Stimulated activated naive B cell treated with anti-CD40 and anti-IgM and Interleukin-4, amounts not matched to agents 10 μg/mL and 1 μg/mL and 100 μg/mL, for 72 hours (primary cell): ENCODE measurements at regions not wholly inside any gene's neighbourhood (a gene's known extent, or its start where the extent isn't known, plus 50 kb on each side); places are given as distances from the start of the nearest gene placed in this dataset.
"Not testable (repeated sequence)": the region's sequence is repeated elsewhere in the genome, so short reads cannot be mapped to it uniquely, and the experiment has no call there.

ENCODE experiments used
- ATAC-seq, 2 donors: fragments of 150-1000 bp; cut with Tn5 transposase; replicated peaks; 2 replicates each; pipeline ENCODE4 v1.10.0; 2021; ENCODE audit warnings: moderate library complexity in 1 of 2
- DNase-seq: peaks from one replicate; pipeline ENCODE4 v3.0.0; 2021
- H3K27ac Mint-ChIP-seq: one replicate; pipeline ENCODE4 v1.8.0; 2022; ENCODE audit warnings: mild to moderate bottlenecking, mixed read lengths
- H3K27me3 Mint-ChIP-seq, 2 donors: one replicate each; pipeline ENCODE4 v1.8.0; 2022; ENCODE audit warnings: mixed read lengths in 2 of 2
- H3K36me3 Mint-ChIP-seq, 2 donors: one replicate each; pipeline ENCODE4 v1.8.0; 2022; ENCODE audit warnings: mixed read lengths in 2 of 2, mild to moderate bottlenecking in 1 of 2
- H3K4me1 Mint-ChIP-seq, 2 donors: one replicate each; pipeline ENCODE4 v1.8.0; 2022; ENCODE audit warnings: mixed read lengths in 2 of 2, mild to moderate bottlenecking in 1 of 2
- H3K4me3 Mint-ChIP-seq, 2 donors: one replicate each; pipeline ENCODE4 v1.8.0; 2022; ENCODE audit warnings: mild to moderate bottlenecking in 2 of 2, mixed read lengths in 2 of 2, moderate library complexity in 1 of 2
- H3K9me3 Mint-ChIP-seq, 2 donors: one replicate each; pipeline ENCODE4 v1.8.0; 2022; ENCODE audit warnings: mixed read lengths in 2 of 2, mild to moderate bottlenecking in 1 of 2

DNA sequence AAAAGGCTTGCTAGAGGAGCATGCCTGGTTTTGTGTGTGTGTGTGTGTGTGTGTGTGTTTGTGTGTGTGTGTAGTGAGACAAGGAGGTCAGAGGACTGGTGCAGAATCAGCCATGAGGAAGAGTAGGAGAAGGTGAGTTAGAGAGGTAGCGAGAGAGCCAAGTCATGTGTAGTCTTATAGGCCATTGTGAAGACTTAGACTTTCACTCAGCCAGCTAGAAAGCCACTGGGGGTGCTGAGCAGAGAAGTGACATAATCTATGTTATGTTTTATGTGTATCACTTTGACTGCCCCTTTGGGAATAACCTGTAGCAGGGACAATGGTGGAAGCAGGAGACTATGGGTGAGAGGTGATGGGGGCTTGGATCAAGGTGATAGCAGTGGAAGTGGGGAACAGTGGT lies 180.5 kb upstream of the CLINT1 start:
- DNase-seq (no peak), ATAC-seq (peak in 1 of 2 donors; percentile 16)
- Mint-ChIP-seq H3K4me1 (peaks cover 7 to 14% of the 10 kb centered on the region in 2 donors), H3K27me3 (peaks cover 0 to 6% of the 10 kb centered on the region in 2 donors), H3K4me3 (no peak overlapping the region), H3K27ac (no peak overlapping the region), H3K9me3 (peaks cover 13 to 15% of the 10 kb centered on the region in 2 donors), H3K36me3 (peaks cover 7 to 9% of the 10 kb centered on the region in 2 donors)

GRCh38 chr5:158036983-158037595 lies 178.1 kb upstream of the CLINT1 start:
- not testable (repeated sequence) for DNase-seq, ATAC-seq, H3K36me3 Mint-ChIP-seq, H3K27me3 Mint-ChIP-seq, H3K4me3 Mint-ChIP-seq, H3K27ac Mint-ChIP-seq
- peaks cover 11 to 16% of the 10 kb centered on the region in 2 donors for H3K9me3 Mint-ChIP-seq
- H3K4me1 Mint-ChIP-seq = peaks cover 7 to 14% of the 10 kb centered on the region in 2 donors

DNA sequence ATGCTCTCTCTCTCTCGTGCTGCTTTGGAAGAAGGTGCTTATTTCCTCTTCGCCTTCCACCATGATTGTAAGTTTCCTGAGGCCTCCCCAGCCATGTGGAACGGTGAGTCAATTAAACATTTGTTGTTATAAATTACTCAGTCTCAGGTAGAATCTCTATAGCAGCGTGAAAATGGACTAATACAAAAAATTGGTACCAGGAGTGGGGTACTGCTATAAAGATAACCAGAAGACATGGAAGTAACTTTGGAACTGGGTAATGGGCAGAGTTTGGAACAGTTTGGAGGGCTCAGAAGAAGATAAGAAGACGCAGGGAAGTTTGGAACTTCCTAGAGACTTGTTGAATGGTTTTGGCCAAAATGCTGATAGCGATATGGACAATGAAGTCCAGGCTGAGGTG lies 175.6 kb upstream of the CLINT1 start:
- not testable (repeated sequence) for H3K4me3 Mint-ChIP-seq, H3K36me3 Mint-ChIP-seq, H3K4me1 Mint-ChIP-seq, ATAC-seq, DNase-seq
- H3K27ac Mint-ChIP-seq = peak overlapping the region; percentile 10
- peaks cover 0 to 15% of the 10 kb centered on the region in 2 donors for H3K27me3 Mint-ChIP-seq
- H3K9me3 Mint-ChIP-seq = peaks cover 11 to 16% of the 10 kb centered on the region in 2 donors

DNA sequence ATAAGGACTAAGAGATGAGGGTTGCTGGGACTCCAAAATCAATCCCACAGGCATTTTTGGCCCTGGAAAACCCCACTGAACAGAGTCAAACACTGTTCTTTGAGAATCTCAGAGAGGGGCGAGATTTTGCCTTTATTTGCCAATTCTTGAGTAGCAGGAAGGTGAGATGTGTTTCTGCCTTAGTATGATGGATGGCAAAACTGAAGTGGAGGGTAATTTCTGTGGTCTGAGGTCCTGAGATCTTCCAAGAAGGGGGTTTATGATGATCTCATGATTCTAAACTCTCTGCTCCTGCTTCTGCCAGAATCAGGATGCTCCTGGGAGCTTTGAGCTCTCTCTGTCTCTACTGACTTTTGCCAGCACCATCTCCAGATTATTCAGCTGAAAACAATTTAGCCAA lies 174.8 kb upstream of the CLINT1 start:
- H3K4me3 Mint-ChIP-seq = no peak overlapping the region
- H3K27me3 Mint-ChIP-seq = peaks cover 0 to 15% of the 10 kb centered on the region in 2 donors
- peaks cover 9 to 10% of the 10 kb centered on the region in 2 donors for H3K36me3 Mint-ChIP-seq
- H3K9me3 Mint-ChIP-seq = peaks cover 11 to 16% of the 10 kb centered on the region in 2 donors
- DNase-seq = no peak
- H3K4me1 Mint-ChIP-seq = peaks cover 0 to 2% of the 10 kb centered on the region in 2 donors
- no peak overlapping the region for H3K27ac Mint-ChIP-seq
- ATAC-seq = no peak

GRCh38 chr5:158033076-158033475 lies 174.1 kb upstream of the CLINT1 start:
- Mint-ChIP-seq H3K36me3 (peaks cover 9 to 10% of the 10 kb centered on the region in 2 donors), H3K27ac (no peak overlapping the region), H3K9me3 (peaks cover 11 to 16% of the 10 kb centered on the region in 2 donors), H3K27me3 (peaks cover 0 to 15% of the 10 kb centered on the region in 2 donors), H3K4me1 (no peaks in the 10 kb centered on the region), H3K4me3 (no peak overlapping the region)
- DNase-seq (no peak), ATAC-seq (no peak)

DNA sequence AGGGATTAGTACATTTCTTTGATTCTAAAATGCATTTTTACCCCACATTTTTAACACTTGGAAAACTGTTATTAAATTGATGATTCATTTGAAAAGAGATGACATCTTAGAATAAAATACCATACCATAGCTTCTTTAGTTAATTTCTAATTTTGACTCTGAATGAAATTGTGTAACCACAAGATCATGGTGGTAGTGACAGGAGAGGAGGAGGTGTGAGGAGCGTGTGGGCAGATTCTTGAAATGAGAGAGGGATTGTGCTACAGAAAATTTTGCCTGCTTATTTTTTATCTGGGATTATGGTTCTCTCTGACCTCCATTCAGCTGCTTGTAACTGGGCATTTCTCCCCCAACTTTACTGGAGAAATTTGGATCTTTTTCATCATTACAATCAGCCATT lies 173.3 kb upstream of the CLINT1 start:
- no peak overlapping the region for H3K27ac Mint-ChIP-seq
- no peak for ATAC-seq
- no peak overlapping the region for H3K4me3 Mint-ChIP-seq
- H3K9me3 Mint-ChIP-seq = peaks cover 11 to 16% of the 10 kb centered on the region in 2 donors
- H3K27me3 Mint-ChIP-seq = peaks cover 0 to 15% of the 10 kb centered on the region in 2 donors
- no peak for DNase-seq
- peaks cover 9 to 10% of the 10 kb centered on the region in 2 donors for H3K36me3 Mint-ChIP-seq
- H3K4me1 Mint-ChIP-seq = no peaks in the 10 kb centered on the region

GRCh38 chr5:158027806-158028775 lies 169.1 kb upstream of the CLINT1 start:
- DNase-seq = no peak
- ATAC-seq = no peak
- H3K27ac Mint-ChIP-seq = no peak overlapping the region
- H3K36me3 Mint-ChIP-seq = no peaks in the 10 kb centered on the region
- H3K4me3 Mint-ChIP-seq = no peak overlapping the region
- H3K4me1 Mint-ChIP-seq = peaks cover 0 to 4% of the 10 kb centered on the region in 2 donors
- no peaks in the 10 kb centered on the region for H3K9me3 Mint-ChIP-seq
- H3K27me3 Mint-ChIP-seq = peaks cover 7 to 12% of the 10 kb centered on the region in 2 donors

DNA sequence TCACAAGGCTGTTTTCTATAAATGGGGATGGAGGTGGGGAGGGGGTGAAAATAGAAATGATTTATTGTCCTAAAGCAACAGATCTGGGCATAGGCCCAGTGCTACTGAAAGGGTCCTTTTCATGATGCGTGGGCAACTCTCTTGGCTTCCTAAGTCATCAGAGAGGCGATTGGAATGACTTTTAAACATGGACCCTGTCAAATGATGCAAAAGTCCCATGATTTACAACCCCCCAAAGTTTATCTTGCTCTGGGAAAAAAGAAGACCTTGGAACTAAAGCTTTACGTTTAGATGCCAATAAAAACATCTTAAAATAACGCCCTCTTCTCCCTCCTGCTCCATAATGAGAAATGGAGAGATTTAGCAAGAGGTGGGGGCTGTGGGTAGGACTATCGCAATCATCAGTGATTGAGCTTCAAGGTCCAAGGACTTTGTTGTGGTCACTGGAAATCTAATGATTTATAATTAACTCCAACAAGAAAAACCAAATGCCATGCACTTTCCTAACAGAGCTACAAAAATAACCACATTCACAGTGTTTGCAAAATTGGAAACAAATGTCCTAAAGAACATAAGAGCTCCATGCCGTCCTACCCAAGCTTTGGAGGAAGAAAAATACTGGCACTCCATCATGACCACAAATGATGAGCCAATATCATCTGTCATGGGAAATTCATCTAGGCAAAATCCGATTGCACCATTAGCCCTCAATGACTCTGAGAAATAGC lies 167.5 kb upstream of the CLINT1 start:
- peaks cover 6 to 7% of the 10 kb centered on the region in 2 donors for H3K27me3 Mint-ChIP-seq
- H3K4me1 Mint-ChIP-seq = peaks cover 0 to 4% of the 10 kb centered on the region in 2 donors
- H3K9me3 Mint-ChIP-seq = no peaks in the 10 kb centered on the region
- H3K36me3 Mint-ChIP-seq = no peaks in the 10 kb centered on the region
- no peak for ATAC-seq
- no peak overlapping the region for H3K27ac Mint-ChIP-seq
- no peak for DNase-seq
- no peak overlapping the region for H3K4me3 Mint-ChIP-seq

GRCh38 chr5:158023266-158023665 lies 164.3 kb upstream of the CLINT1 start:
- H3K27ac Mint-ChIP-seq = no peak overlapping the region
- DNase-seq = no peak
- H3K27me3 Mint-ChIP-seq = peaks cover 7 to 11% of the 10 kb centered on the region in 2 donors
- no peaks in the 10 kb centered on the region for H3K36me3 Mint-ChIP-seq
- ATAC-seq = no peak
- H3K9me3 Mint-ChIP-seq = no peaks in the 10 kb centered on the region
- peaks cover 0 to 4% of the 10 kb centered on the region in 2 donors for H3K4me1 Mint-ChIP-seq
- no peak overlapping the region for H3K4me3 Mint-ChIP-seq

- Mint-ChIP-seq H3K27ac (no peak overlapping the region), H3K36me3 (no peaks in the 10 kb centered on the region), H3K4me3 (no peak overlapping the region), H3K9me3 (no peaks in the 10 kb centered on the region), H3K4me1 (peaks cover 0 to 4% of the 10 kb centered on the region in 2 donors), H3K27me3 (peaks cover 7 to 11% of the 10 kb centered on the region in 2 donors)
- no peak for DNase-seq
- no peak for ATAC-seq
These were observed 163.9 kb upstream of the CLINT1 start for GRCh38 chr5:158022837-158023236.

DNA sequence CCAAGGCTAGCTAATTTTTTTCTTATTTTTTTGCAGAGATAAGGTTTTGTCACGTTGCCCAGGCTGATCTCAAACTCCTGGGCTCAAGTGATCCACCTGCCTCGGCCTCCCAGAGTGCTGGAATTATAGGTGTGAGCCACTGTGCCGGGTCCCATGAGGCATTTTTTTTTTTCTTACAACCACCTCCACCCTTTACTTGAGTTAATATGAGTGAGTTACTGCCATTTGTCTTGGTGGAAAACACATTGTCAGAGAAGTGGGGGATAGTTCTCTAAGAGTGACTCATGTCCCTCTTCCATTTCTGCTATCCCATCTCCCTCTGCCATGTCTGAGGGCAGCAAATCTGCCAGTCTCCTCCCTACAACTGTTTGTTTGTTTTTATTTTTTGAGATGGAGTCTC lies 163.4 kb upstream of the CLINT1 start:
- no peak overlapping the region for H3K27ac Mint-ChIP-seq
- ATAC-seq (no peak), DNase-seq (no peak)
- no peaks in the 10 kb centered on the region for H3K9me3 Mint-ChIP-seq
- no peak overlapping the region for H3K4me3 Mint-ChIP-seq
- peaks cover 0 to 4% of the 10 kb centered on the region in 2 donors for H3K4me1 Mint-ChIP-seq
- H3K36me3 Mint-ChIP-seq = no peaks in the 10 kb centered on the region
- peaks cover 7 to 11% of the 10 kb centered on the region in 2 donors for H3K27me3 Mint-ChIP-seq

GRCh38 chr5:158020555-158021418 lies 161.8 kb upstream of the CLINT1 start:
- Mint-ChIP-seq H3K27ac (no peak overlapping the region), H3K36me3 (no peaks in the 10 kb centered on the region), H3K4me3 (no peak overlapping the region), H3K4me1 (peaks cover 0 to 4% of the 10 kb centered on the region in 2 donors), H3K27me3 (peaks cover 7 to 11% of the 10 kb centered on the region in 2 donors), H3K9me3 (no peaks in the 10 kb centered on the region)
- ATAC-seq (no peak), DNase-seq (no peak)

- Mint-ChIP-seq H3K36me3 (no peaks in the 10 kb centered on the region), H3K4me3 (no peak overlapping the region), H3K27me3 (peaks cover 0 to 11% of the 10 kb centered on the region in 2 donors), H3K4me1 (no peaks in the 10 kb centered on the region), H3K9me3 (no peaks in the 10 kb centered on the region), H3K27ac (no peak overlapping the region)
- ATAC-seq (no peak), DNase-seq (no peak)
These were observed 158.5 kb upstream of the CLINT1 start for GRCh38 chr5:158017469-158017868.
